Bronchial epithelial cell (primary cell): ENCODE measurements at regions not wholly inside any gene's neighbourhood (a gene's known extent, or its start where the extent isn't known, plus 50 kb on each side); places are given as distances from the start of the nearest gene placed in this dataset.

Source experiments
- DNase-seq: peaks from one replicate; pipeline ENCODE4 v3.0.0-alpha.2; 2010; ENCODE audit warnings: low read depth
- FAIRE-seq: peaks from 2 replicates; lab custom pipeline; 2011; peaks lifted over from hg19 to GRCh38; lab: Jason Lieb, UNC
- H3K27me3 ChIP-seq: 2 replicates; pipeline ENCODE4 v1.5.1; 2011; ENCODE audit warnings: low read length; ENCODE audit not compliant: control insufficient read depth, insufficient read depth
- H3K36me3 ChIP-seq: 2 replicates; pipeline ENCODE4 v1.5.1; 2011; ENCODE audit warnings: low read length; ENCODE audit not compliant: control insufficient read depth, insufficient read depth
- H3K4me3 ChIP-seq: 2 replicates; pipeline ENCODE4 v1.5.1; 2011; ENCODE audit warnings: mild to moderate bottlenecking, low read depth, low read length, control low read depth
- CTCF ChIP-seq: IDR thresholded peaks from 2 replicates; pipeline ENCODE4 v1.5.1; 2011; ENCODE audit warnings: mild to moderate bottlenecking, moderate library complexity, low read length, control low read depth, inconsistent platforms; ENCODE audit not compliant: insufficient read depth, severe bottlenecking

- Histone ChIP-seq H3K4me3 (no peak overlapping the region), H3K36me3 (no peaks in the 10 kb centered on the region), H3K27me3 (no peaks in the 10 kb centered on the region)
- no peak for TF ChIP-seq CTCF
- DNase-seq = no peak
- FAIRE-seq = no peak
These were observed 123.2 kb upstream of the SPACA7 start for GRCh38 chr13:112252804-112253590.

GRCh38 chr13:112253631-112254030, 122.5 kb upstream of the SPACA7 start:
- FAIRE-seq (no peak), DNase-seq (no peak)
- Histone ChIP-seq H3K27me3 (no peaks in the 10 kb centered on the region), H3K4me3 (no peak overlapping the region), H3K36me3 (no peaks in the 10 kb centered on the region)
- TF ChIP-seq CTCF = no peak

GRCh38 chr13:112254061-112254818, 121.9 kb upstream of the SPACA7 start:
- no peak for FAIRE-seq
- Histone ChIP-seq H3K4me3 (no peak overlapping the region), H3K36me3 (no peaks in the 10 kb centered on the region), H3K27me3 (no peaks in the 10 kb centered on the region)
- DNase-seq = no peak
- no peak for TF ChIP-seq CTCF

GRCh38 chr13:112254900-112255299, 121.3 kb upstream of the SPACA7 start:
- Histone ChIP-seq H3K4me3 (no peak overlapping the region), H3K36me3 (no peaks in the 10 kb centered on the region), H3K27me3 (no peaks in the 10 kb centered on the region)
- DNase-seq (no peak), FAIRE-seq (no peak)
- no peak for TF ChIP-seq CTCF

GRCh38 chr13:112255550-112256120, 120.5 kb upstream of the SPACA7 start:
- no peak overlapping the region for H3K4me3 ChIP-seq
- FAIRE-seq (no peak), DNase-seq (no peak)
- TF ChIP-seq CTCF = no peak
- H3K27me3 ChIP-seq = no peaks in the 10 kb centered on the region
- no peaks in the 10 kb centered on the region for H3K36me3 ChIP-seq
